ENCODE measurements at regions not wholly inside any gene's neighbourhood (a gene's known extent, or its start where the extent isn't known, plus 50 kb on each side); places are given as distances from the start of the nearest gene placed in this dataset.
"Not testable (repeated sequence)": the region's sequence is repeated elsewhere in the genome, so short reads cannot be mapped to it uniquely, and the experiment has no call there.

DNA sequence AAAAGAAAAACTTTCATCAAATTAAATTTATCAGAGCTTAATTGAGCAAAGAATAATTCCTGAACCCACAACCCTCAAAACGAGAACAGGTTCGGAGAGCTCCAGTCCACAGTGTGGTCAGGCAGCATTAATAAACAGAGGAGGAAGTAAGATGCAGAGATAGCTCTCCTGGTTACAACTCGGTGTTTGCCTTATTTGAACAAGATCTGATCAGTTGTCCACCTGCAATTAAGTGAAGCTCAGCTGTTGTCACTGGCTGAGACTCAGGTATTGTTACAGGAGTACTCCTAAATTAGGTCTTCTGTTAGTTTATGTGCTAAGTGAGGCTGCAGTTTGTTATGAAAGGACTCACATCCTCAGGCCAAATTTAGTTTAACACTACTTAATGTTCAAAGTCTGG lies 451.4 kb upstream of the PDE3A start:
- DNase-seq (ENCODE audit: extremely low spot score), result no peak
- ChIA-PET CTCF (interaction anchor here (0.6 to 0.7 kb wide), 2 partner anchors 269 to 353 kb away, joined by 4 to 14 read pairs; no protein-coding TSS in a partner anchor), POLR2A (no interaction called here)
- TF ChIP-seq ELF4 (IDR thresholded peaks at IDR 0.05) (no peak), BHLHE40 (IDR thresholded peaks at IDR 0.05; ENCODE audit: borderline replicate concordance) (no peak)

DNA sequence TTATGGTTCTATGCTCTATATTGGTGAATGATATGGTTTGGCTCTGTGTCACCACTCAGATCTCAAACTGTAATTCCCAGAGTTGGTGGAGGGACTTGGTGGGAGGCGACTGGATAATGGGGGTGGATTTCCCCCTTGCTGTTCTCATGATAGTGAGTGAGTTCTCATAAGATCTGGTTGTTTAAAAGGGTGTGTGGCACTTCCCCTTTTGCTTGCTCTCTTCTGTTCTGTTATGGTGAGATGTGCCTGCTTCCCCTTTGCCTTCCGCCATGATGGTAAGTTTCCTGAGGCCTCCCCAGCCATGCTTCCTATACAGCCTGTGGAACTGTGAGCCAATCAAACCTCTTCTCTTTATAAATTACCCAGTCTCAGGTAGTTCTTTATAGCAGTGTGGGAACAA lies 446.6 kb upstream of the PDE3A start:
- POLR2A ChIA-PET; CTCF ChIA-PET; DNase-seq (ENCODE audit: extremely low spot score): not testable (repeated sequence)

DNA sequence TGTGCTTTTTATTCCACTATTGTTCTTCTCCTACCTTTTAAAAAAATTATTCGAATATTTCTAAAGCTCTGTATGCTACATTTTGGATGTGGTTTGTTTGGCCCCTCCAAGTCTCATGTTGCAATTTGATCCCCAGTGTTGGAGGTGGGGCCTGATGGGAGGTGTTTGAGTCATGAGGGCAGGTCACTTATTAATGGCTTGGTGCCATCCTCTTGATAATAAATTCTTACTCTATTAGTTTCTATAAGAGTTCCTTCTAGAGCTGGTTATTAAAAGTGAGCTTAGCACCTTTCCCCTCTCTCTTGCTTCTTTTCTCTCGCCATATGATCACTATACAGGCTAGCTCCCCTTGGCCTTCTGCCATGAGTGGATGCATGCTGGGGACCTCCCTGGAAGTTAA lies 445.6 kb upstream of the PDE3A start:
- CTCF ChIA-PET, result no interaction called here

DNA sequence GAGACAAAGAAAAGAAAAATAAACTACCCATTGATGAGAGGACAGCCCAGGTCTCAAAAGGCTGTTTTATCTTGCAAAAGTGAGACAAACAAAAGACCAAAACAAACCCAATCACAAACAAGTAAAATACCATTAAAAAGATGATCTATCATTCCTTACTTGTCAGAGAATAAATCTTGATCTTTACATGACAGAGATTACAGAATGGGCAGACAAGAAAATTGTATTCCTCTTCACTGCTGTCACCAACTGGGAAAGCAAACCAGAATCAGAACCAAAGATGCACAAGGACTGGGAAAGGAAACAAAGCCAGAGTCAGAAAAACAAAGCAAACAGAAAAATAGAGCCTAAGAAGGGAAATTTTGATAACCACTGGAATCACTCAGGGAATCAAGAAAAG lies 444.0 kb upstream of the PDE3A start:
- POLR2A ChIA-PET, result no interaction called here
- CTCF ChIA-PET, result no interaction called here
- no peak for DNase-seq (ENCODE audit: extremely low spot score)
- TF ChIP-seq FOXA1 (IDR thresholded peaks at IDR 0.05) (no peak), SUZ12 (IDR thresholded peaks at IDR 0.05) (no peak), TARDBP (IDR thresholded peaks at IDR 0.05) (no peak), NFRKB (IDR thresholded peaks at IDR 0.05) (no peak), ZNF384 (IDR thresholded peaks at IDR 0.05) (no peak), LEF1 (IDR thresholded peaks at IDR 0.05; ENCODE audit: borderline replicate concordance) (no peak), BHLHE40 (IDR thresholded peaks at IDR 0.05; ENCODE audit: borderline replicate concordance) (no peak), ARNT (IDR thresholded peaks at IDR 0.05) (no peak), FOXK2 (IDR thresholded peaks at IDR 0.05) (no peak), CTBP1 (IDR thresholded peaks at IDR 0.05; ENCODE audit: borderline replicate concordance) (no peak), ELF4 (IDR thresholded peaks at IDR 0.05) (no peak), FOXM1 (IDR thresholded peaks at IDR 0.05; ENCODE audit: borderline replicate concordance) (no peak), L3MBTL2 (conservative IDR thresholded peaks at IDR 0.05) (no peak), SP1 (IDR thresholded peaks at IDR 0.05) (no peak), HDGF (IDR thresholded peaks at IDR 0.05; ENCODE audit: borderline replicate concordance) (no peak)
- TF ChIP-seq, protein P1, sequence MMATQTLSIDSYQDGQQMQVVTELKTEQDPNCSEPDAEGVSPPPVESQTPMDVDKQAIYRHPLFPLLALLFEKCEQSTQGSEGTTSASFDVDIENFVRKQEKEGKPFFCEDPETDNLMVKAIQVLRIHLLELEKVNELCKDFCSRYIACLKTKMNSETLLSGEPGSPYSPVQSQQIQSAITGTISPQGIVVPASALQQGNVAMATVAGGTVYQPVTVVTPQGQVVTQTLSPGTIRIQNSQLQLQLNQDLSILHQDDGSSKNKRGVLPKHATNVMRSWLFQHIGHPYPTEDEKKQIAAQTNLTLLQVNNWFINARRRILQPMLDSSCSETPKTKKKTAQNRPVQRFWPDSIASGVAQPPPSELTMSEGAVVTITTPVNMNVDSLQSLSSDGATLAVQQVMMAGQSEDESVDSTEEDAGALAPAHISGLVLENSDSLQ (IDR thresholded peaks at IDR 0.05), result no peak

More for the DNA sequence above, 445.6 kb upstream of the PDE3A start:
- TF ChIP-seq, protein P1 (IDR thresholded peaks at IDR 0.05), result no peak
- no peak for TF ChIP-seq HDGF (IDR thresholded peaks at IDR 0.05; ENCODE audit: borderline replicate concordance)
- no peak for TF ChIP-seq LEF1 (IDR thresholded peaks at IDR 0.05; ENCODE audit: borderline replicate concordance)
- TF ChIP-seq TARDBP (IDR thresholded peaks at IDR 0.05), result no peak
- TF ChIP-seq FOXA1 (IDR thresholded peaks at IDR 0.05), result no peak
- TF ChIP-seq ELF4 (IDR thresholded peaks at IDR 0.05), result no peak
- no peak for TF ChIP-seq L3MBTL2 (conservative IDR thresholded peaks at IDR 0.05)
- TF ChIP-seq FOXM1 (IDR thresholded peaks at IDR 0.05; ENCODE audit: borderline replicate concordance), result no peak
- TF ChIP-seq FOXK2 (IDR thresholded peaks at IDR 0.05), result no peak
- TF ChIP-seq NFRKB (IDR thresholded peaks at IDR 0.05), result no peak
- TF ChIP-seq ZNF384 (IDR thresholded peaks at IDR 0.05), result no peak
- no peak for TF ChIP-seq SUZ12 (IDR thresholded peaks at IDR 0.05)
- DNase-seq (ENCODE audit: extremely low spot score), result no peak
- POLR2A ChIA-PET, result no interaction called here

DNA sequence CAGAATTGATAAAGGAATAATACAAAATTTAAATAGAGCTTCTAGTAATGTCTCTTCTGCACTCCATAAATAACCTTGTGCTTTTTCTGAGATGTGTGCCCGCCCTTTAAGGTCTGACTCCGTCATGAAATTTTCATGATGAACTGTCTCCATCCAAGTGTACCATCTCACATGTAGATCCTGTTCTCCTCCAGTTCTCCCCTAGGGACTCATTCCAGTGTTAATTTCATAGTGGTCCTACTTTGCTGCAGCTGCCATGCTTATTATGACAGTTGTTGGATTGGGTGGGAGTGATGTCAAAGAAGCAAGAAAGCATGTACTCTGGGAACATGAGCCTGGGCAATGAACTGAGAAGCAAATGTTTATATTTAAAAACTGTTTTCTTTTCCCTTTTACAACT lies 442.5 kb upstream of the PDE3A start:
- ChIA-PET CTCF (no interaction called here), POLR2A (no interaction called here)
- TF ChIP-seq FOXK2 (IDR thresholded peaks at IDR 0.05) (no peak), SP1 (IDR thresholded peaks at IDR 0.05) (no peak), BHLHE40 (IDR thresholded peaks at IDR 0.05; ENCODE audit: borderline replicate concordance) (no peak), TARDBP (IDR thresholded peaks at IDR 0.05) (no peak), CTBP1 (IDR thresholded peaks at IDR 0.05; ENCODE audit: borderline replicate concordance) (no peak), FOXM1 (IDR thresholded peaks at IDR 0.05; ENCODE audit: borderline replicate concordance) (no peak), ARNT (IDR thresholded peaks at IDR 0.05) (no peak), FOXA1 (IDR thresholded peaks at IDR 0.05) (no peak), HDGF (IDR thresholded peaks at IDR 0.05; ENCODE audit: borderline replicate concordance) (no peak), ELF4 (IDR thresholded peaks at IDR 0.05) (no peak), NFRKB (IDR thresholded peaks at IDR 0.05) (no peak), LEF1 (IDR thresholded peaks at IDR 0.05; ENCODE audit: borderline replicate concordance) (no peak)
- TF ChIP-seq, protein P1 (IDR thresholded peaks at IDR 0.05), result no peak
- DNase-seq (ENCODE audit: extremely low spot score), result no peak

DNA sequence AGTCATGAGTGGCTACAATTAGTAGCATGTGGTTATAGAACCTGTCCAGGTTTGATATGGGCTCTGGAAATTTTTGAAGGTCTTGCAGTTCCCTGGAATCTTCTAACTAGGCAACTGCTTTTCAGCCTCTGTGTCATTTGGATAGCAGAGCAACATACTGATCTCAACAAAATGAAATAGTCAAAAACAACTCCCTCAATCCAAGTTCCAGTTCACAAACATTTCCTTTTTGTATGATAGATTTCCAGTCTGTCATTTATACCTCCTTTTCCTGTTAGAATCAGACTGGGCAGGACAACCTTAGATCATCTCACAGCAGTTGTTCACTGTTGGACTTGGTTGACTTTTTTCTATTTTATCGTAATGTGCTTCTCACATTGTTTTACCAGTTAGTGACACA lies 442.1 kb upstream of the PDE3A start:
- DNase-seq (ENCODE audit: extremely low spot score), result no peak
- CTCF ChIA-PET, result no interaction called here
- no peak for TF ChIP-seq FOXA1 (IDR thresholded peaks at IDR 0.05)
- TF ChIP-seq BHLHE40 (IDR thresholded peaks at IDR 0.05; ENCODE audit: borderline replicate concordance), result no peak
- POLR2A ChIA-PET, result no interaction called here

DNA sequence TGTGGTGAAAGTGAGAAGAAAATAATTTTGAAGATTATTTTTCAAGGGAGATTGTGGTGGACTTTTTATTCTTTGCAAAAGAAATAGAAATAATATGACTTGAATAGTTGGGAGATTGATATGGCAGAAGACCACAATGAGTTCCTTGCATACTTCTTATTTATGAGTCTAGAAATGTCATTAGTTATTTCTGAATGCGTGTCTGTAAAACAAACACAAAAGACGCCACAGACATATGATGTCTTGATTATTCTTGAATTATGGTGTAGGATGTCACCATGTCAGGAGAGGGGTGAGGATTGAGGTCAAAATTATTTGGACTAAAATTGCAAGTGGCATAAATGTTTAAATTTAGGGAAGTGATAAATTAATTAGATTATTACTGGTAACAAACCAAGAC lies 440.7 kb upstream of the PDE3A start:
- ChIA-PET CTCF (no interaction called here), POLR2A (no interaction called here)
- no peak for DNase-seq (ENCODE audit: extremely low spot score)
- TF ChIP-seq BHLHE40 (IDR thresholded peaks at IDR 0.05; ENCODE audit: borderline replicate concordance) (no peak), ZNF384 (IDR thresholded peaks at IDR 0.05) (no peak), TARDBP (IDR thresholded peaks at IDR 0.05) (no peak), FOXM1 (IDR thresholded peaks at IDR 0.05; ENCODE audit: borderline replicate concordance) (no peak), LEF1 (IDR thresholded peaks at IDR 0.05; ENCODE audit: borderline replicate concordance) (no peak), FOXK2 (IDR thresholded peaks at IDR 0.05) (no peak), HDGF (IDR thresholded peaks at IDR 0.05; ENCODE audit: borderline replicate concordance) (no peak), ELF4 (IDR thresholded peaks at IDR 0.05) (no peak), SP1 (IDR thresholded peaks at IDR 0.05) (no peak)

All from HEK293T (cell line).